Osteoblast (primary cell): ENCODE measurements at regions not wholly inside any gene's neighbourhood (a gene's known extent, or its start where the extent isn't known, plus 50 kb on each side); places are given as distances from the start of the nearest gene placed in this dataset.

Source experiments
- DNase-seq: peaks from one replicate; pipeline ENCODE4 v3.0.0; 2011; ENCODE audit warnings: low spot score, mixed read lengths; ENCODE audit not compliant: insufficient read length; ENCODE audit errors: missing footprints
- H2AFZ ChIP-seq: 2 replicates; pipeline ENCODE4 v1.6.0; 2011; ENCODE audit warnings: mild to moderate bottlenecking, low read length
- H3K27ac ChIP-seq: 2 replicates; pipeline ENCODE4 v1.5.1; 2011; ENCODE audit warnings: mild to moderate bottlenecking, low read depth, low read length, moderate library complexity
- H3K27me3 ChIP-seq: 2 replicates; pipeline ENCODE4 v1.6.0; 2012; ENCODE audit warnings: mild to moderate bottlenecking, control low read depth, inconsistent platforms, low read length, moderate library complexity; ENCODE audit not compliant: insufficient read depth
- H3K36me3 ChIP-seq: 2 replicates; pipeline ENCODE4 v1.5.1; 2011; ENCODE audit warnings: mild to moderate bottlenecking, low read length, control low read depth, moderate library complexity; ENCODE audit not compliant: insufficient read depth
- H3K4me1 ChIP-seq: 2 replicates; pipeline ENCODE4 v1.5.1; 2011; ENCODE audit warnings: mild to moderate bottlenecking, low read length, control low read depth, moderate library complexity; ENCODE audit not compliant: insufficient read depth
- H3K4me2 ChIP-seq: 2 replicates; pipeline ENCODE4 v1.6.0; 2011; ENCODE audit warnings: mild to moderate bottlenecking, low read length; ENCODE audit not compliant: insufficient read depth
- H3K4me3 ChIP-seq: fragments of 200-600 bp; sonication (generic); 3 replicates; pipeline ENCODE4 v1.5.1; 2012; ENCODE audit warnings: mild to moderate bottlenecking, low read length, inconsistent platforms; ENCODE audit not compliant: insufficient read depth
- H3K79me2 ChIP-seq: 2 replicates; pipeline ENCODE4 v1.6.0; 2012; ENCODE audit warnings: mild to moderate bottlenecking, low read length, control low read depth, inconsistent platforms; ENCODE audit not compliant: insufficient read depth
- H3K9me3 ChIP-seq: 2 replicates; pipeline ENCODE4 v1.5.1; 2011; ENCODE audit warnings: low read depth, low read length, control low read depth
- H4K20me1 ChIP-seq: 2 replicates; pipeline ENCODE4 v1.6.0; 2012; ENCODE audit warnings: mild to moderate bottlenecking, low read length, control low read depth; ENCODE audit not compliant: insufficient read depth
- CTCF ChIP-seq: IDR thresholded peaks from 2 replicates; pipeline ENCODE4 v1.5.1; 2011; ENCODE audit warnings: mild to moderate bottlenecking, low read depth, low read length, moderate library complexity; ENCODE audit errors: extremely low read depth

- peak; percentile 19 for TF ChIP-seq CTCF
- Histone ChIP-seq H3K36me3 (no peaks in the 10 kb centered on the region), H3K4me3 (no peak overlapping the region), H3K4me2 (no peak overlapping the region), H3K27me3 (no peaks in the 10 kb centered on the region), H4K20me1 (no peaks in the 10 kb centered on the region), H2AFZ (peak overlapping the region; percentile 42), H3K79me2 (no peaks in the 10 kb centered on the region), H3K9me3 (no peaks in the 10 kb centered on the region), H3K27ac (no peak overlapping the region), H3K4me1 (peaks cover 29% of the 10 kb centered on the region)
- DNase-seq, result no peak
Measured at GRCh38 chr1:55611123-55611522, 396.0 kb upstream of the USP24 start.

- peak; percentile 29 for DNase-seq
- Histone ChIP-seq H3K4me1 (peaks cover 29% of the 10 kb centered on the region), H2AFZ (peak overlapping the region; percentile 42), H4K20me1 (no peaks in the 10 kb centered on the region), H3K27me3 (no peaks in the 10 kb centered on the region), H3K27ac (no peak overlapping the region), H3K4me3 (no peak overlapping the region), H3K79me2 (no peaks in the 10 kb centered on the region), H3K36me3 (no peaks in the 10 kb centered on the region), H3K4me2 (no peak overlapping the region), H3K9me3 (no peaks in the 10 kb centered on the region)
- no peak for TF ChIP-seq CTCF
Measured at GRCh38 chr1:55610203-55610602, 395.0 kb upstream of the USP24 start.

GRCh38 chr1:55609630-55610029 is 394.5 kb upstream of the USP24 start:
- Histone ChIP-seq H3K4me2 (no peak overlapping the region), H3K79me2 (no peaks in the 10 kb centered on the region), H3K27me3 (no peaks in the 10 kb centered on the region), H2AFZ (no peak overlapping the region), H3K4me3 (no peak overlapping the region), H4K20me1 (no peaks in the 10 kb centered on the region), H3K36me3 (no peaks in the 10 kb centered on the region), H3K27ac (no peak overlapping the region), H3K4me1 (peaks cover 29% of the 10 kb centered on the region), H3K9me3 (no peaks in the 10 kb centered on the region)
- no peak for DNase-seq
- TF ChIP-seq CTCF, result no peak

- Histone ChIP-seq H3K79me2 (no peaks in the 10 kb centered on the region), H3K4me3 (no peak overlapping the region), H3K27ac (no peak overlapping the region), H2AFZ (no peak overlapping the region), H3K36me3 (no peaks in the 10 kb centered on the region), H3K4me2 (no peak overlapping the region), H3K4me1 (peaks cover 3% of the 10 kb centered on the region), H3K9me3 (no peaks in the 10 kb centered on the region), H3K27me3 (no peaks in the 10 kb centered on the region), H4K20me1 (no peaks in the 10 kb centered on the region)
- TF ChIP-seq CTCF, result no peak
- DNase-seq, result no peak
Measured at GRCh38 chr1:55605155-55605554, 390.0 kb upstream of the USP24 start.
